Dermis blood vessel endothelial cell (primary cell): ENCODE measurements at regions not wholly inside any gene's neighbourhood (a gene's known extent, or its start where the extent isn't known, plus 50 kb on each side); places are given as distances from the start of the nearest gene placed in this dataset.

Source experiments
- DNase-seq: peaks from one replicate; pipeline ENCODE4 v3.0.0; 2010

- no peak for DNase-seq
These were observed 262.5 kb upstream of the ARHGAP20 start for GRCh38 chr11:110974731-110975130.

GRCh38 chr11:110973401-110973980, 261.3 kb upstream of the ARHGAP20 start:
- DNase-seq: no peak

- DNase-seq: no peak
These were observed 260.4 kb upstream of the ARHGAP20 start for GRCh38 chr11:110972640-110973039.

- DNase-seq: no peak
These were observed 259.9 kb upstream of the ARHGAP20 start for GRCh38 chr11:110972106-110972505.

GRCh38 chr11:110971140-110971539, 258.9 kb upstream of the ARHGAP20 start:
- DNase-seq: no peak

GRCh38 chr11:110968348-110969062, 256.3 kb upstream of the ARHGAP20 start:
- DNase-seq: no peak

GRCh38 chr11:110966131-110966530, 253.9 kb upstream of the ARHGAP20 start:
- DNase-seq: no peak

GRCh38 chr11:110962921-110963320, 250.7 kb upstream of the ARHGAP20 start:
- DNase-seq: no peak

- no peak for DNase-seq
These were observed 247.9 kb upstream of the ARHGAP20 start for GRCh38 chr11:110960167-110960566.

GRCh38 chr11:110958216-110958615, 246.0 kb upstream of the ARHGAP20 start:
- DNase-seq: no peak

GRCh38 chr11:110955776-110956175, 243.5 kb upstream of the ARHGAP20 start:
- no peak for DNase-seq

- DNase-seq: no peak
These were observed 239.8 kb upstream of the ARHGAP20 start for GRCh38 chr11:110951950-110952503.

- no peak for DNase-seq
These were observed 239.1 kb upstream of the ARHGAP20 start for GRCh38 chr11:110951037-110951949.

GRCh38 chr11:110948112-110948511, 235.9 kb upstream of the ARHGAP20 start:
- no peak for DNase-seq

- DNase-seq: no peak
These were observed 234.9 kb upstream of the ARHGAP20 start for GRCh38 chr11:110947096-110947495.

- no peak for DNase-seq
These were observed 227.2 kb upstream of the ARHGAP20 start for GRCh38 chr11:110939471-110939870.

- no peak for DNase-seq
These were observed 222.9 kb upstream of the ARHGAP20 start for GRCh38 chr11:110935018-110935640.

- DNase-seq: no peak
These were observed 216.9 kb upstream of the ARHGAP20 start for GRCh38 chr11:110929129-110929528.

GRCh38 chr11:110928391-110928790, 216.2 kb upstream of the ARHGAP20 start:
- no peak for DNase-seq

GRCh38 chr11:110921742-110922521, 209.7 kb upstream of the ARHGAP20 start:
- no peak for DNase-seq

- DNase-seq: no peak
These were observed 207.1 kb upstream of the ARHGAP20 start for GRCh38 chr11:110919241-110919922.
